ENCODE measurements at regions not wholly inside any gene's neighbourhood (a gene's known extent, or its start where the extent isn't known, plus 50 kb on each side); places are given as distances from the start of the nearest gene placed in this dataset.

GRCh38 chrX:96140796-96141195 lies 543.8 kb upstream of the DIAPH2 start:
- intact Hi-C loops (cut with DNase I), result no loop called here
- Histone ChIP-seq H3K36me3 (no peaks in the 10 kb centered on the region), H3K9me3 (no peaks in the 10 kb centered on the region), H3K4me3 (no peak overlapping the region), H3K4me1 (no peaks in the 10 kb centered on the region), H3K27ac (no peak overlapping the region), H3K27me3 (no peaks in the 10 kb centered on the region)
- no peak for DNase-seq (ENCODE audit: low spot score in 2 of 2)
- TF ChIP-seq CTCF (IDR thresholded peaks at IDR 0.05), result no peak

GRCh38 chrX:96147681-96148080 lies 537.0 kb upstream of the DIAPH2 start:
- no peak for DNase-seq (ENCODE audit: low spot score in 2 of 2)
- Histone ChIP-seq H3K9me3 (peaks cover 0 to 8% of the 10 kb centered on the region in 2 donors), H3K27me3 (no peaks in the 10 kb centered on the region), H3K4me3 (no peak overlapping the region), H3K4me1 (no peaks in the 10 kb centered on the region), H3K27ac (peak overlapping the region in 1 of 2 donors; percentile 39), H3K36me3 (no peaks in the 10 kb centered on the region)
- TF ChIP-seq CTCF (IDR thresholded peaks at IDR 0.05), result no peak
- intact Hi-C loops (cut with DNase I), result no loop called here

- no peak for TF ChIP-seq CTCF (IDR thresholded peaks at IDR 0.05)
- no peaks in the 10 kb centered on the region for H3K36me3 ChIP-seq
- H3K27me3 ChIP-seq, result no peaks in the 10 kb centered on the region
- DNase-seq (ENCODE audit: low spot score in 2 of 2), result no peak
- intact Hi-C loops (cut with DNase I), result no loop called here
- no peak overlapping the region for H3K27ac ChIP-seq
- H3K4me3 ChIP-seq, result no peak overlapping the region
- H3K9me3 ChIP-seq, result no peaks in the 10 kb centered on the region
- H3K4me1 ChIP-seq, result no peaks in the 10 kb centered on the region
These were observed 514.0 kb upstream of the DIAPH2 start for GRCh38 chrX:96170626-96171025.

GRCh38 chrX:96176921-96177320 lies 507.7 kb upstream of the DIAPH2 start:
- no peak overlapping the region for H3K27ac ChIP-seq
- no peaks in the 10 kb centered on the region for H3K4me1 ChIP-seq
- no peaks in the 10 kb centered on the region for H3K36me3 ChIP-seq
- H3K9me3 ChIP-seq, result no peaks in the 10 kb centered on the region
- DNase-seq (ENCODE audit: low spot score in 2 of 2), result no peak
- intact Hi-C loops (cut with DNase I), result no loop called here
- H3K27me3 ChIP-seq, result no peaks in the 10 kb centered on the region
- no peak overlapping the region for H3K4me3 ChIP-seq
- TF ChIP-seq CTCF (IDR thresholded peaks at IDR 0.05), result no peak

- no peak overlapping the region for H3K27ac ChIP-seq
- no peaks in the 10 kb centered on the region for H3K9me3 ChIP-seq
- no peak for TF ChIP-seq CTCF (IDR thresholded peaks at IDR 0.05)
- H3K4me3 ChIP-seq, result no peak overlapping the region
- H3K4me1 ChIP-seq, result no peaks in the 10 kb centered on the region
- intact Hi-C loops (cut with DNase I), result loop anchor here (5.0 kb wide), 1 partner anchor 414 kb away; no protein-coding TSS in a partner anchor
- H3K27me3 ChIP-seq, result no peaks in the 10 kb centered on the region
- no peaks in the 10 kb centered on the region for H3K36me3 ChIP-seq
- no peak for DNase-seq (ENCODE audit: low spot score in 2 of 2)
These were observed 503.0 kb upstream of the DIAPH2 start for GRCh38 chrX:96181605-96182004.

GRCh38 chrX:96182366-96182765 lies 502.3 kb upstream of the DIAPH2 start:
- intact Hi-C loops (cut with DNase I), result loop anchor here (5.0 kb wide), 1 partner anchor 415 kb away; no protein-coding TSS in a partner anchor

More at GRCh38 chrX:96182366-96182765, 502.3 kb upstream of the DIAPH2 start:
- no peak overlapping the region for H3K27ac ChIP-seq
- TF ChIP-seq CTCF (IDR thresholded peaks at IDR 0.05), result peak in 2 of 3 experiments; percentile 19 to 41
- H3K4me3 ChIP-seq, result no peak overlapping the region
- no peak for DNase-seq (ENCODE audit: low spot score in 2 of 2)
- no peaks in the 10 kb centered on the region for H3K4me1 ChIP-seq
- H3K36me3 ChIP-seq, result no peaks in the 10 kb centered on the region
- no peaks in the 10 kb centered on the region for H3K9me3 ChIP-seq
- H3K27me3 ChIP-seq, result no peaks in the 10 kb centered on the region
